GM23248 (cell line): ENCODE measurements at regions not wholly inside any gene's neighbourhood (a gene's known extent, or its start where the extent isn't known, plus 50 kb on each side); places are given as distances from the start of the nearest gene placed in this dataset.

ENCODE experiments used
- EZH2 ChIP-seq: fragments of 200-600 bp; sonication (generic); IDR thresholded peaks from 2 replicates; pipeline ENCODE4 v1.6.1; 2018; ENCODE audit warnings: antibody characterized with exemption, mild to moderate bottlenecking; ENCODE audit not compliant: insufficient read depth, poor library complexity, severe bottlenecking
- EZH2phosphoT487 ChIP-seq: fragments of 200-600 bp; sonication (generic); IDR thresholded peaks from 2 replicates; pipeline ENCODE4 v1.6.1; 2018; ENCODE audit warnings: antibody characterized with exemption, moderate library complexity, mild to moderate bottlenecking, low read depth; ENCODE audit not compliant: insufficient read depth

GRCh38 chr1:212166644-212167043 lies 118.6 kb upstream of the PPP2R5A start:
- TF ChIP-seq EZH2 (no peak), EZH2phosphoT487 (no peak)
